ENCODE measurements at regions not wholly inside any gene's neighbourhood (a gene's known extent, or its start where the extent isn't known, plus 50 kb on each side); places are given as distances from the start of the nearest gene placed in this dataset.

DNA sequence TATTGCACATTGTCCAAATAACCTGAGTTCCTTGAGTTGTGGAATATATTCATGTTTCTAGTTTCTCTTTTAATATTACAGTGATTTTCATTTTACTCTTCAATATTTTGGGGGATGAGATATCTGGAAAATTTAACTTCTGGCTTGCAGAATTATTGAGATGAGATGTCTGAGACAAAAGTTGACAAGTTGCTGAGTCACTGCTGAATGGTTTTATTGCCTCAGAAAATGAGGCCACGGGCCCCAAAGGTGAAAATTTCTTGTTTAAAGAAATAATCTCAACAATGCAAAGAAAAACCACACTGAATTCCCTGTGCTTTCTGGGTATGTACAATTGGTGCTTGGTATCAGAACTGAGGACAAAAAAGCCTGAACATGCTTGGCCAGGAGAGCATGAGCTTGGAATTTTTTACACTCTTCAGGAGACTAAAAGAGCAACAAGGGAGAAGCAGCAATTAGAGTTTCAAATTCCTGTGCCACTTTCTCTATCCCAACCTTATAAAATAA lies 129.2 kb upstream of the TOM1L1 start:
- H3K9ac ChIP-seq (ENCODE audit: low read depth in 1 of 2, low read length in 2 of 2), result no peak overlapping the region
- DNase-seq (ENCODE audit: low spot score), result no peak
- WGBS, result 67% methylated on average over 1 of the region's 1 CpG
- H3K36me3 ChIP-seq (ENCODE audit: control insufficient read depth in 4 of 4, insufficient read depth in 3 of 4, low read depth in 1 of 4, low read length in 3 of 4), result no peaks in the 10 kb centered on the region
- H3K27me3 ChIP-seq (ENCODE audit: control insufficient read depth in 4 of 4, insufficient read depth in 4 of 4, low read length in 3 of 4), result no peaks in the 10 kb centered on the region
- no peak overlapping the region for H3K4me3 ChIP-seq (ENCODE audit: low read depth in 1 of 3, low read length in 3 of 3)
- H3K4me1 ChIP-seq (ENCODE audit: control insufficient read depth in 4 of 4, insufficient read depth in 4 of 4, low read length in 3 of 4), result no peaks in the 10 kb centered on the region
- no peaks in the 10 kb centered on the region for H3K9me3 ChIP-seq (ENCODE audit: control insufficient read depth in 4 of 4, low read length in 3 of 4)
- TF ChIP-seq TAF1 (conservative IDR thresholded peaks at IDR 0.05) (no peak), HNF4G (IDR thresholded peaks at IDR 0.05) (no peak), YY1 (IDR thresholded peaks at IDR 0.05) (no peak), FOXA2 (IDR thresholded peaks at IDR 0.05) (no peak), GABPA (IDR thresholded peaks at IDR 0.05 in 1 of 2, conservative IDR thresholded peaks at IDR 0.05 in 1 of 2) (no peak), REST (IDR thresholded peaks at IDR 0.05) (no peak), RAD21 (IDR thresholded peaks at IDR 0.05) (no peak), HNF4A (conservative IDR thresholded peaks at IDR 0.05) (no peak), SP1 (IDR thresholded peaks at IDR 0.05) (no peak), JUND (IDR thresholded peaks at IDR 0.05) (no peak), MAX (IDR thresholded peaks at IDR 0.05) (no peak), NR2F2 (IDR thresholded peaks at IDR 0.05) (no peak), EGR1 (IDR thresholded peaks at IDR 0.05; ENCODE audit: low read depth in 2 of 2) (no peak), RXRA (IDR thresholded peaks at IDR 0.05) (no peak), FOXA1 (IDR thresholded peaks at IDR 0.05) (no peak)
- no peak overlapping the region for H3K27ac ChIP-seq (ENCODE audit: low read depth in 1 of 2, low read length in 2 of 2)

DNA sequence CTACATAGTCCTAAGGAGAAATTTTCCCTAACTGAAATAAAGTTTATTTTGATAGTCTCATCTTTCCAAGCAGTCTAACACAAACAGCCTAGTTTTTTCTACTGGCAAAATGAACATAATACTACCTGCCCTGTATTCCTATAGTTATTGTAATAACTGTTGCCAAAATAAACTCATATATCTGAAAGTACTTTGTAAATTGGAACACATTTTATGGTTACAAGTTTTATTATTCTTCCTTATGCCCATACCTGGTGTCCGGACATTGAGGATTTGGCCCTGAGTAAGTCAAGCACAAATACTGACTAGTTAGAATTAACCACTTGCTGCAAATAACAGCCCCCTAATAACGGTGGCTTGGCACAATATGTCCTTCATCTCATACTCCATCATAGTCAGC lies 120.4 kb upstream of the TOM1L1 start:
- TF ChIP-seq FOXA1 (IDR thresholded peaks at IDR 0.05), result no peak
- no peak for TF ChIP-seq HNF4G (IDR thresholded peaks at IDR 0.05)
- TF ChIP-seq EGR1 (IDR thresholded peaks at IDR 0.05; ENCODE audit: low read depth in 2 of 2), result no peak
- TF ChIP-seq RAD21 (IDR thresholded peaks at IDR 0.05), result no peak
- TF ChIP-seq REST (IDR thresholded peaks at IDR 0.05), result no peak
- H3K36me3 ChIP-seq (ENCODE audit: control insufficient read depth in 4 of 4, insufficient read depth in 3 of 4, low read depth in 1 of 4, low read length in 3 of 4), result no peaks in the 10 kb centered on the region
- H3K9me3 ChIP-seq (ENCODE audit: control insufficient read depth in 4 of 4, low read length in 3 of 4), result no peaks in the 10 kb centered on the region
- no peaks in the 10 kb centered on the region for H3K4me1 ChIP-seq (ENCODE audit: control insufficient read depth in 4 of 4, insufficient read depth in 4 of 4, low read length in 3 of 4)
- H3K27me3 ChIP-seq (ENCODE audit: control insufficient read depth in 4 of 4, insufficient read depth in 4 of 4, low read length in 3 of 4), result no peaks in the 10 kb centered on the region
- H3K4me3 ChIP-seq (ENCODE audit: low read depth in 1 of 3, low read length in 3 of 3), result no peak overlapping the region
- DNase-seq (ENCODE audit: low spot score), result no peak
- WGBS, result 86% methylated on average over 2 of the region's 2 CpGs
- H3K9ac ChIP-seq (ENCODE audit: low read depth in 1 of 2, low read length in 2 of 2), result no peak overlapping the region
- H3K27ac ChIP-seq (ENCODE audit: low read depth in 1 of 2, low read length in 2 of 2), result no peak overlapping the region

All from liver (tissue), 7 donors.